Mucosa of rectum (tissue), 2 donors: ENCODE measurements at regions not wholly inside any gene's neighbourhood (a gene's known extent, or its start where the extent isn't known, plus 50 kb on each side); places are given as distances from the start of the nearest gene placed in this dataset.

Experiments
- H3K27ac ChIP-seq, 2 donors: one replicate each; pipeline ENCODE4 v1.7.0; 2013; ENCODE audit warnings: inconsistent platforms in 2 of 2, low read depth in 2 of 2, low read length in 2 of 2
- H3K27me3 ChIP-seq, 2 donors: one replicate each; pipeline ENCODE4 v1.7.0; 2013; ENCODE audit warnings: low read length in 2 of 2; ENCODE audit not compliant: control insufficient read depth in 2 of 2, insufficient read depth in 2 of 2
- H3K36me3 ChIP-seq, 2 donors: one replicate each; pipeline ENCODE4 v1.7.0; 2013; ENCODE audit warnings: low read length in 2 of 2; ENCODE audit not compliant: control insufficient read depth in 2 of 2, insufficient read depth in 2 of 2
- H3K4me1 ChIP-seq, 2 donors: one replicate each; pipeline ENCODE4 v1.7.0; 2013; ENCODE audit warnings: low read length in 2 of 2, mild to moderate bottlenecking in 1 of 2; ENCODE audit not compliant: control insufficient read depth in 2 of 2, insufficient read depth in 2 of 2
- H3K4me3 ChIP-seq, 2 donors: one replicate each; pipeline ENCODE4 v1.7.0; 2013; ENCODE audit warnings: low read length in 2 of 2
- H3K9ac ChIP-seq, 2 donors: one replicate each; pipeline ENCODE4 v1.7.0; 2013; ENCODE audit warnings: low read length in 2 of 2, low read depth in 1 of 2, mild to moderate bottlenecking in 1 of 2
- H3K9me3 ChIP-seq, 2 donors: one replicate each; pipeline ENCODE4 v1.7.0; 2013; ENCODE audit warnings: low read length in 2 of 2; ENCODE audit not compliant: control insufficient read depth in 2 of 2
- donor health status: healthy.
- donor health status: Normal muscosa, but diverticular disease.

DNA sequence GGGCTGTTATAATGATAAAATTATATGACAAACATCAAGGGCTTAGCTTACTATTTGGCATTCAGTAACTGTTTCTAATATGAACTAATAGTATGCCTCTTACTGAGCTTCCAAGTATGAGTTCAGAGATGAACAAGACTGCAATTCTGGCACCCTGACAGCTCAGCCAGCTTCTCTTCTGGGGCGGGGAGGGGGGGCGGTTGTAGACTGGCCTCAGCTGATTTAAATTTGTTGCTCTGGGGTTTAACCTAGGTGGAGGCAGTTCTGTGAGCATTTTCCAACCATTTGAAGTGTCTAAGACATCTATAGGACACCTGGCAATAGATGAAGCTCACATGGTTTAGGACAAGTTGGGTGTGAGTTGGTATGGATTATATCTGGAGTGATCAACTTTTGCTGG, 401.9 kb downstream of the QKI start:
- H3K9me3 ChIP-seq: no peaks in the 10 kb centered on the region
- no peak overlapping the region for H3K9ac ChIP-seq
- no peaks in the 10 kb centered on the region for H3K4me1 ChIP-seq
- no peak overlapping the region for H3K4me3 ChIP-seq
- H3K36me3 ChIP-seq: no peaks in the 10 kb centered on the region
- H3K27me3 ChIP-seq: no peaks in the 10 kb centered on the region
- no peak overlapping the region for H3K27ac ChIP-seq

GRCh38 chr6:163815796-163816195, 401.3 kb downstream of the QKI start:
- H3K27me3 ChIP-seq: no peaks in the 10 kb centered on the region
- H3K4me3 ChIP-seq: no peak overlapping the region
- H3K36me3 ChIP-seq: no peaks in the 10 kb centered on the region
- H3K9me3 ChIP-seq: no peaks in the 10 kb centered on the region
- H3K27ac ChIP-seq: no peak overlapping the region
- H3K4me1 ChIP-seq: no peaks in the 10 kb centered on the region
- H3K9ac ChIP-seq: no peak overlapping the region

DNA sequence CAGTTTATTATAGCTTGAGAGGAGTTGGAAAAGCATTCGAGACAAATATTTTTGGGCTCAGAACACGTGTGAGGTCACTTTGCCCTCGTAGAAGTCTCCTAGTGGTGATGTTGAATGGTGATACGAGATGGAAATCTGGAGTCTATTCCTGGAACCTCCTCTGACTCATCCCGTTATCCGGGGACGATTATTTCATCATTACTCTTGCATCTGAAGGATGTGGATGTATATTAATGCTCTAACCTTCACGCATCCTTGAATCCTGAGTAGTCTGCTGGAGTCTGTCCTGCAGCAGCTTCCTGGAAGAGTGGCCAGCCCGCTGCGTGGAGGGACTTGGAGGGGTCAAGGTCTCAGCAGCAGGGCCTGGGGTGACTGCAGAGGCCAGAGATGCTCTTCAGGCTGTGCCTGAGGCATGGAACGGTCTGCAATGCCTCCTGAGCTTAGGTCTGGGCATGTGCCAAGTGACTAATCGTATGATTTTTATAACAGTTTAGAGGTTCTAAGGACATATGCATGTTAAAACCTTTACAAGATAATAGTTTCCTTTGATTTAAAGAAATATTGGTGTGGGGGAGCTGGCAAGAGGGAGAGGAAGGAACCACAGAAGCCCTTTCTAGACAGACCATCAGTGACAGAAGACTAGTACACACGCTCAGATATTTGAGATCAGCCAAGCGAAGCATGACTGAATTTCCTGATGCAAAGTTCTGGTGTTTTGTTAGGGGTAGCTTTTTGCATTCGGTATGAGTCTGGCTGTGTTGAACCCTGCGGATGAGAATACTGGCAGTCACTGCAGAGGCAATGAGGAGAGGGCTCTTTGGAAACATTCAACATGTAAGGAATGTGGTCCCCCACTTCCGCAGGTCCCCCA, 400.2 kb downstream of the QKI start:
- H3K9ac ChIP-seq: no peak overlapping the region
- no peaks in the 10 kb centered on the region for H3K9me3 ChIP-seq
- no peaks in the 10 kb centered on the region for H3K4me1 ChIP-seq
- H3K27ac ChIP-seq: no peak overlapping the region
- no peaks in the 10 kb centered on the region for H3K36me3 ChIP-seq
- no peaks in the 10 kb centered on the region for H3K27me3 ChIP-seq
- H3K4me3 ChIP-seq: no peak overlapping the region

DNA sequence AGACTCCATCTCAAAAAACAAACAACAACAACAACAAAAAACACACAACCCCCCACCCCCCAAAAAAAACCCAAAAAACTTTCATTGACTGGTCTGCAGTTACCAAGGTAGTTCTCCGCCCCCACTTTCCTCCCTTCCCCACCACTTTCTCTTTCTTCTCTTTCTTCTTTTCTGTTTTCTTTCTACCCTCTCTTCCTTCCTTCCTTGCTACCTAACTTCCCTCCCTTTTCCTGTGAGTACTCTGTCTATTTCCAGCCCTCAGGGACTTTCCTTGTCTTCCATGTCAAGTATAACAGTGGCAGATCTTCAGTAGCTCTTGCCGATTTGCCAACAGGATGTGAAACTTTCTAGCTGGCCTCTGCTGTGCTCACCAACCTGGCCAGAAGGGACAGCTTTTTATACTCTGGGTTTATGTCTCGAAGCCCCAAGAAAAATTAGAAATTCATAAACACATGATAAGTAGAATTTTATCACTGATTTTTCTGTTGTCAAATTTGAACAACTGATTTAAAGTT, 399.5 kb downstream of the QKI start:
- Histone ChIP-seq H3K4me3 (no peak overlapping the region), H3K9me3 (no peaks in the 10 kb centered on the region), H3K36me3 (no peaks in the 10 kb centered on the region), H3K27me3 (no peaks in the 10 kb centered on the region), H3K27ac (no peak overlapping the region), H3K4me1 (no peaks in the 10 kb centered on the region), H3K9ac (no peak overlapping the region)

DNA sequence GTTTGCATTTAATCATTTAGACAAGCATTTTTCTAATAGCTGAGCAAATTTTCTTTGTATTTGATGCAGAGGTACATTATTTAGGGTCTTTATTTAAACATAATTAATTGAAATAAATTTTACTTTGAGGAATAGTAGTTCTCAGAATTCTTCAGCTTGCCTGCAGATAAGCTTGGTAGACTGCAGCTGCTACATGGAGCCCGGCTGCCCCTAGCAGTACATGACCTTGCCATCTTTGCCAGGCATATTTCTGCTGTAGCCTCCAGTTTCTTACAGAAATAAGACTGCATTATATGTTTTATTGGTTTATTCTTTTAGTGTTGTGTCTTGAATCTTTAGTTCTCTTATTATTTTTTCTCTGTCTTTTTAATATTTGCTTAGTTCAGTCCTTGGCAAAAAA, 396.8 kb downstream of the QKI start:
- Histone ChIP-seq H3K9ac (no peak overlapping the region), H3K36me3 (no peaks in the 10 kb centered on the region), H3K27me3 (no peaks in the 10 kb centered on the region), H3K4me3 (no peak overlapping the region), H3K4me1 (no peaks in the 10 kb centered on the region), H3K9me3 (no peaks in the 10 kb centered on the region), H3K27ac (no peak overlapping the region)

GRCh38 chr6:163809364-163809763, 394.8 kb downstream of the QKI start:
- no peaks in the 10 kb centered on the region for H3K36me3 ChIP-seq

GRCh38 chr6:163808871-163809270, 394.4 kb downstream of the QKI start:
- H3K4me3 ChIP-seq: no peak overlapping the region
- H3K27ac ChIP-seq: no peak overlapping the region
- no peaks in the 10 kb centered on the region for H3K27me3 ChIP-seq
- no peaks in the 10 kb centered on the region for H3K9me3 ChIP-seq
- H3K4me1 ChIP-seq: no peaks in the 10 kb centered on the region
- H3K36me3 ChIP-seq: no peaks in the 10 kb centered on the region
- no peak overlapping the region for H3K9ac ChIP-seq

More at GRCh38 chr6:163809364-163809763, 394.8 kb downstream of the QKI start:
- Histone ChIP-seq H3K9me3 (no peaks in the 10 kb centered on the region), H3K4me1 (no peaks in the 10 kb centered on the region), H3K27me3 (no peaks in the 10 kb centered on the region), H3K4me3 (no peak overlapping the region), H3K9ac (no peak overlapping the region), H3K27ac (no peak overlapping the region)

DNA sequence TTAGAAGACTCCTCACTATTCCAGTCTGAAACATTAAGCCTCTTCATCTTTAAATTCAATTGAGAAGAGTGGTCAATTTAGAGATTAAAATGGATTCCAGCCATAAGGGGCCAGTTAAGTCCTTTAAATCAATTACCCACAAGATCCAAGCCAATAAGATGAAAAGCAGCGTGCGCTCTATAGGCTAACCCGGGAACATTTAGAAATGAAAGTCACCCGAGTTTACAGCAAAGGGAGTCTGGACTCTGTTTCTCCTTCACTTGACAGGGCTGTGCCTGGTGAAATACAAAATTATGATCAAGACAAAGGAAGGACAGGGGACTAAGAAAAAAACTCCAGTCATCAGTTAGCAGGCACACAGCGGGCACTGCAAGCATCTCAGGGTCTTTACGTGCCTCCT, 393.7 kb downstream of the QKI start:
- no peak overlapping the region for H3K27ac ChIP-seq
- no peaks in the 10 kb centered on the region for H3K4me1 ChIP-seq
- no peak overlapping the region for H3K4me3 ChIP-seq
- no peaks in the 10 kb centered on the region for H3K36me3 ChIP-seq
- no peaks in the 10 kb centered on the region for H3K27me3 ChIP-seq
- H3K9ac ChIP-seq: no peak overlapping the region
- H3K9me3 ChIP-seq: no peaks in the 10 kb centered on the region

DNA sequence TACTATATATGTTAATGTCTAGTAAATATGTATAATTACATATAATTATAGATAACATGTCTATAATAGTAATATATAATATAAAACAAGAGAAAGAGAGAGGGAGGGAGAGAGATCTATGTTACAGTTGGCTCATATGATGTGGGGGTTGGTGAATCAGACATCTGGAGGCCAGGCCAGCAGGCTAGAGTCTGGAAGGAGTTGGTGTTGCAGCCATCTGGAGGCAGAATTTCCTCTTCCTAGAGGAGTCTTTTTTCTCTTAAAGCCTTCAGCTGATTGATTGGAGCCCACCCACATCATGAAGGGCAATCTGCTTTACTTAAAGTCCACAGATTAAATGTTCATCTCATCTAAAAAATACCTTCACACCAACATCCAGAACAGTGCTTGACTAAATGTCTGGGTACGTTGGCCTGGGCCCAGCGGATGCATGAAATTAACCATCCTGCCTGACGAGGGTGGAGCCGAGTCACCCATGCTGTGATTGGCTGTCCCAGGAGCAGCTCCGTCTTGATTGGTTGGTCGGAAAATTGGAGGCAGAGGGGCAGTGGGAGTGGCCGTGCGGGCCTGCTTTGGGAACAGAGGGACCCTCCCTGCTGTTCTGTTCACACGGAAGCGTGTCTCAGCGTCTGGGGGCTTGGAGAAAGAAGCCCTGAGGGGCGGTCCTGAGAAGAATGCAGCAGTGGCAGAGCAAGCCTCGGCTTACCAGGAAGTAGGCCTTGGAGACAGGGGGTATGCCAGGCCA, 392.4 kb downstream of the QKI start:
- Histone ChIP-seq H3K27ac (no peak overlapping the region), H3K9me3 (no peaks in the 10 kb centered on the region), H3K4me1 (no peaks in the 10 kb centered on the region)

GRCh38 chr6:163804991-163805390, 390.5 kb downstream of the QKI start:
- Histone ChIP-seq H3K27ac (no peak overlapping the region), H3K4me1 (no peaks in the 10 kb centered on the region), H3K9ac (no peak overlapping the region), H3K36me3 (no peaks in the 10 kb centered on the region), H3K27me3 (no peaks in the 10 kb centered on the region), H3K9me3 (no peaks in the 10 kb centered on the region), H3K4me3 (no peak overlapping the region)

More for the DNA sequence above, 392.4 kb downstream of the QKI start:
- Histone ChIP-seq H3K4me3 (no peak overlapping the region), H3K36me3 (no peaks in the 10 kb centered on the region), H3K9ac (no peak overlapping the region), H3K27me3 (no peaks in the 10 kb centered on the region)
